Type B pancreatic cell (in vitro differentiated cells): ENCODE measurements at regions not wholly inside any gene's neighbourhood (a gene's known extent, or its start where the extent isn't known, plus 50 kb on each side); places are given as distances from the start of the nearest gene placed in this dataset.
"Not testable (repeated sequence)": the region's sequence is repeated elsewhere in the genome, so short reads cannot be mapped to it uniquely, and the experiment has no call there.

Experiments used
- DNase-seq: peaks from one replicate; pipeline ENCODE4 v3.0.0; 2021; ENCODE audit warnings: mixed read lengths; ENCODE audit not compliant: unreplicated experiment; ENCODE audit errors: extremely low spot score
- H3K27ac Mint-ChIP-seq: 2 replicates; pipeline ENCODE4 v1.8.0; 2021; ENCODE audit warnings: mild to moderate bottlenecking, mixed read lengths
- H3K27me3 Mint-ChIP-seq: 2 replicates; pipeline ENCODE4 v1.8.0; 2021; ENCODE audit warnings: mixed read lengths
- H3K36me3 Mint-ChIP-seq: 2 replicates; pipeline ENCODE4 v1.8.0; 2021; ENCODE audit warnings: mixed read lengths
- H3K4me1 Mint-ChIP-seq: one replicate; pipeline ENCODE4 v1.8.0; 2021; ENCODE audit warnings: mixed read lengths; ENCODE audit not compliant: unreplicated experiment
- H3K4me3 Mint-ChIP-seq: 2 replicates; pipeline ENCODE4 v1.8.0; 2021; ENCODE audit warnings: mild to moderate bottlenecking, mixed read lengths
- H3K9me3 Mint-ChIP-seq: 2 replicates; pipeline ENCODE4 v1.8.0; 2021; ENCODE audit warnings: mixed read lengths
- CTCF ChIP-seq: fragments of 200-600 bp; sonication (generic); conservative IDR thresholded peaks from 2 replicates; pipeline ENCODE4 v1.5.0; 2021; ENCODE audit warnings: antibody characterized with exemption, mild to moderate bottlenecking

GRCh38 chr12:31819427-31819826 lies 90.6 kb upstream of the AMN1 start:
- Mint-ChIP-seq H3K9me3 (peaks cover 11% of the 10 kb centered on the region), H3K27me3 (no peaks in the 10 kb centered on the region), H3K4me1 (no peaks in the 10 kb centered on the region), H3K4me3 (no peak overlapping the region), H3K27ac (peak overlapping the region; percentile 55), H3K36me3 (peaks cover 4% of the 10 kb centered on the region)
- TF ChIP-seq CTCF = no peak
- DNase-seq = no peak

GRCh38 chr12:31818623-31819268 lies 89.9 kb upstream of the AMN1 start:
- Mint-ChIP-seq H3K27me3 (no peaks in the 10 kb centered on the region), H3K27ac (no peak overlapping the region), H3K4me1 (no peaks in the 10 kb centered on the region), H3K4me3 (no peak overlapping the region), H3K36me3 (peaks cover 2% of the 10 kb centered on the region), H3K9me3 (peaks cover 5% of the 10 kb centered on the region)
- no peak for TF ChIP-seq CTCF
- DNase-seq = no peak

GRCh38 chr12:31817120-31817519 lies 88.3 kb upstream of the AMN1 start:
- Mint-ChIP-seq H3K27me3 (no peaks in the 10 kb centered on the region), H3K36me3 (no peaks in the 10 kb centered on the region), H3K9me3 (peaks cover 4% of the 10 kb centered on the region), H3K27ac (no peak overlapping the region), H3K4me3 (no peak overlapping the region), H3K4me1 (no peaks in the 10 kb centered on the region)
- DNase-seq = no peak
- no peak for TF ChIP-seq CTCF

- H3K4me3 Mint-ChIP-seq = no peak overlapping the region
- H3K27me3 Mint-ChIP-seq = no peaks in the 10 kb centered on the region
- peaks cover 4% of the 10 kb centered on the region for H3K9me3 Mint-ChIP-seq
- no peak for TF ChIP-seq CTCF
- no peak overlapping the region for H3K27ac Mint-ChIP-seq
- DNase-seq = no peak
- no peaks in the 10 kb centered on the region for H3K4me1 Mint-ChIP-seq
- no peaks in the 10 kb centered on the region for H3K36me3 Mint-ChIP-seq
These were observed 86.3 kb upstream of the AMN1 start for GRCh38 chr12:31815096-31815495.

GRCh38 chr12:31813305-31813704 lies 84.5 kb upstream of the AMN1 start:
- Mint-ChIP-seq H3K36me3 (peaks cover 4% of the 10 kb centered on the region), H3K4me3 (no peak overlapping the region), H3K27ac (no peak overlapping the region), H3K27me3 (no peaks in the 10 kb centered on the region), H3K4me1 (no peaks in the 10 kb centered on the region), H3K9me3 (peaks cover 4% of the 10 kb centered on the region)
- DNase-seq = no peak
- TF ChIP-seq CTCF = no peak

GRCh38 chr12:31807773-31808097 lies 78.9 kb upstream of the AMN1 start:
- no peak overlapping the region for H3K27ac Mint-ChIP-seq
- no peak for DNase-seq
- H3K36me3 Mint-ChIP-seq = peaks cover 4% of the 10 kb centered on the region
- no peak for TF ChIP-seq CTCF
- H3K4me3 Mint-ChIP-seq = no peak overlapping the region
- H3K27me3 Mint-ChIP-seq = no peaks in the 10 kb centered on the region
- H3K4me1 Mint-ChIP-seq = no peaks in the 10 kb centered on the region
- H3K9me3 Mint-ChIP-seq = peaks cover 6% of the 10 kb centered on the region

- not testable (repeated sequence) for H3K27ac Mint-ChIP-seq, H3K4me1 Mint-ChIP-seq
These were observed 78.4 kb upstream of the AMN1 start for GRCh38 chr12:31807081-31807772.

GRCh38 chr12:31805681-31806080 lies 76.9 kb upstream of the AMN1 start:
- H3K9me3 Mint-ChIP-seq, H3K4me1 Mint-ChIP-seq, H3K4me3 Mint-ChIP-seq, H3K27ac Mint-ChIP-seq, H3K36me3 Mint-ChIP-seq, DNase-seq, H3K27me3 Mint-ChIP-seq: not testable (repeated sequence)

More at GRCh38 chr12:31807081-31807772, 78.4 kb upstream of the AMN1 start:
- H3K9me3 Mint-ChIP-seq, H3K27me3 Mint-ChIP-seq, H3K36me3 Mint-ChIP-seq, DNase-seq, H3K4me3 Mint-ChIP-seq: not testable (repeated sequence)
